NB4 (cell line): ENCODE measurements at regions not wholly inside any gene's neighbourhood (a gene's known extent, or its start where the extent isn't known, plus 50 kb on each side); places are given as distances from the start of the nearest gene placed in this dataset.

Source experiments
- DNase-seq: peaks from one replicate; pipeline ENCODE4 v3.0.0; 2010; ENCODE audit warnings: low read depth
- H3K4me3 ChIP-seq: one replicate; pipeline ENCODE4 v1.5.1; 2011; ENCODE audit warnings: mild to moderate bottlenecking, low read depth, low read length, moderate library complexity
- CTCF ChIP-seq: IDR thresholded peaks from one replicate; pipeline ENCODE4 v1.5.1; 2012; ENCODE audit warnings: low read depth, low read length
- MAX ChIP-seq: IDR thresholded peaks from 2 replicates; pipeline ENCODE4 v1.6.1; 2011; ENCODE audit warnings: low read depth, low read length
- MYC ChIP-seq: IDR thresholded peaks from 2 replicates; pipeline ENCODE4 v1.6.1; 2011; ENCODE audit warnings: low read depth, low read length
- POLR2A ChIP-seq: IDR thresholded peaks from 2 replicates; pipeline ENCODE4 v1.6.1; 2011; ENCODE audit warnings: mild to moderate bottlenecking; ENCODE audit not compliant: insufficient read length; ENCODE audit errors: extremely low read depth

- TF ChIP-seq MAX (no peak), POLR2A (no peak), CTCF (no peak), MYC (no peak)
- no peak for DNase-seq
- H3K4me3 ChIP-seq = no peak overlapping the region
Observed at GRCh38 chr1:98367426-98367825, 294.1 kb upstream of the SNX7 start.

GRCh38 chr1:98366343-98366742 is 295.2 kb upstream of the SNX7 start:
- no peak for TF ChIP-seq MAX
- no peak for TF ChIP-seq CTCF
- TF ChIP-seq MYC = no peak
- no peak for TF ChIP-seq POLR2A
- no peak for DNase-seq
- no peak overlapping the region for H3K4me3 ChIP-seq

- H3K4me3 ChIP-seq = no peak overlapping the region
- peak; percentile 17 for DNase-seq
- TF ChIP-seq MYC (no peak), POLR2A (no peak), CTCF (no peak), MAX (no peak)
Observed at GRCh38 chr1:98364544-98364943, 297.0 kb upstream of the SNX7 start.

GRCh38 chr1:98360864-98361263 is 300.7 kb upstream of the SNX7 start:
- TF ChIP-seq MYC (no peak), CTCF (no peak), MAX (no peak), POLR2A (no peak)
- peak; percentile 2 for DNase-seq
- no peak overlapping the region for H3K4me3 ChIP-seq

GRCh38 chr1:98355656-98356383 is 305.7 kb upstream of the SNX7 start:
- TF ChIP-seq CTCF (no peak), MYC (no peak), POLR2A (no peak), MAX (no peak)
- DNase-seq = peak; percentile 3
- H3K4me3 ChIP-seq = no peak overlapping the region
